Vagina (tissue), 2 donors: ENCODE measurements at regions not wholly inside any gene's neighbourhood (a gene's known extent, or its start where the extent isn't known, plus 50 kb on each side); places are given as distances from the start of the nearest gene placed in this dataset.

Experiments used
- DNase-seq, 2 donors: peaks; one replicate each; pipeline ENCODE4 v3.0.0-alpha.2; 2017; ENCODE audit errors: extremely low spot score in 2 of 2
- H3K27ac ChIP-seq: fragments of 200-600 bp; sonication (generic); one replicate; pipeline ENCODE4 v1.5.1; 2019
- H3K27me3 ChIP-seq: fragments of 200-600 bp; sonication (generic); one replicate; pipeline ENCODE4 v1.5.1; 2019
- H3K36me3 ChIP-seq, 2 donors: fragments of 200-600 bp; sonication (generic); one replicate each; pipeline ENCODE4 v1.5.1; 2017 to 2019
- H3K4me1 ChIP-seq: fragments of 200-600 bp; sonication (generic); one replicate; pipeline ENCODE4 v1.5.1; 2019
- H3K4me3 ChIP-seq, 2 donors: fragments of 200-600 bp; sonication (generic); 1 replicate in 1 of 2; 2 replicates in 1 of 2; pipeline ENCODE4 v1.5.1; 2016 to 2019
- H3K9me3 ChIP-seq: fragments of 200-600 bp; sonication (generic); one replicate; pipeline ENCODE4 v1.5.1; 2019
- POLR2A ChIP-seq, 2 donors: fragments of 450-650 bp; IDR thresholded peaks; one replicate each; pipeline ENCODE4 v1.6.1; 2017; ENCODE audit warnings: antibody characterized with exemption in 2 of 2, mild to moderate bottlenecking in 2 of 2, moderate library complexity in 2 of 2
- POLR2AphosphoS5 ChIP-seq, 2 donors: sonication (generic); formaldehyde crosslinking; IDR thresholded peaks; one replicate each; pipeline ENCODE4 v1.9.0; 2017; ENCODE audit warnings: antibody characterized with exemption in 2 of 2, mild to moderate bottlenecking in 2 of 2, low read depth in 1 of 2; ENCODE audit not compliant: insufficient read depth in 1 of 2
- intact Hi-C: fragments of 100-400 bp; cut with DNase I; formaldehyde crosslinking; loops from one replicate; pipeline ENCODE4 v1.15.1; 2023
- TF ChIP-seq, protein P1 (sequence below), 3 experiments: fragments of 450-650 bp in 2 of 3; fragments of 200-600 bp in 1 of 3; sonication (generic) in 1 of 3; IDR thresholded peaks; one replicate each; pipeline ENCODE4 v1.5.1; 2017 to 2019; ENCODE audit warnings: antibody characterized with exemption in 3 of 3, mild to moderate bottlenecking in 2 of 3, moderate library complexity in 2 of 3

DNA sequence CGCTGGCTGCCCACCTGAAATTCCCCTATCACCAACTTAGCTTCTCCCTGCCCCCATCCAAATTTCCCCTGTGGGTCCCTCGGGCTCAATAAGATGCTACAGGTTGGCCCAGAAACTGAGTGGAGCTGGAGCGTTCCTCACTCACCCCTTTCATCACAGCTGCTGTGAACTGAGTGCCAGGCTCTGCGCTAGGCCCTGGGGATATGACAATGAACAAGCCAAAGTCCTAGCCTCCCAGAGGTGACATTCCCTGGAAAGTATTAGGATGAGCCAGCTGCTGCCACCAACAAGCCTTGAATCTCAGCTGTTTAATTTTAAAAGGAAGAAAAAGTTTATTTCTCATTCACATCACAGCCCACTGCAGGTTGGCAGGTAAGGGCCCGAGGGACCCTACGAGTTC, 86.6 kb upstream of the EYA2 start:
- intact Hi-C loops: no loop called here
- Histone ChIP-seq H3K9me3 (no peaks in the 10 kb centered on the region), H3K4me3 (no peak overlapping the region), H3K27ac (no peak overlapping the region), H3K36me3 (no peaks in the 10 kb centered on the region), H3K4me1 (peaks cover 8% of the 10 kb centered on the region), H3K27me3 (no peaks in the 10 kb centered on the region)
- no peak for DNase-seq
- TF ChIP-seq POLR2A (IDR thresholded peaks at IDR 0.05): no peak
- no peak for TF ChIP-seq POLR2AphosphoS5 (IDR thresholded peaks at IDR 0.05; ENCODE audit: insufficient read depth in 1 of 2, low read depth in 1 of 2)
- TF ChIP-seq, protein P1, sequence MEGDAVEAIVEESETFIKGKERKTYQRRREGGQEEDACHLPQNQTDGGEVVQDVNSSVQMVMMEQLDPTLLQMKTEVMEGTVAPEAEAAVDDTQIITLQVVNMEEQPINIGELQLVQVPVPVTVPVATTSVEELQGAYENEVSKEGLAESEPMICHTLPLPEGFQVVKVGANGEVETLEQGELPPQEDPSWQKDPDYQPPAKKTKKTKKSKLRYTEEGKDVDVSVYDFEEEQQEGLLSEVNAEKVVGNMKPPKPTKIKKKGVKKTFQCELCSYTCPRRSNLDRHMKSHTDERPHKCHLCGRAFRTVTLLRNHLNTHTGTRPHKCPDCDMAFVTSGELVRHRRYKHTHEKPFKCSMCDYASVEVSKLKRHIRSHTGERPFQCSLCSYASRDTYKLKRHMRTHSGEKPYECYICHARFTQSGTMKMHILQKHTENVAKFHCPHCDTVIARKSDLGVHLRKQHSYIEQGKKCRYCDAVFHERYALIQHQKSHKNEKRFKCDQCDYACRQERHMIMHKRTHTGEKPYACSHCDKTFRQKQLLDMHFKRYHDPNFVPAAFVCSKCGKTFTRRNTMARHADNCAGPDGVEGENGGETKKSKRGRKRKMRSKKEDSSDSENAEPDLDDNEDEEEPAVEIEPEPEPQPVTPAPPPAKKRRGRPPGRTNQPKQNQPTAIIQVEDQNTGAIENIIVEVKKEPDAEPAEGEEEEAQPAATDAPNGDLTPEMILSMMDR (IDR thresholded peaks at IDR 0.05): no peak

DNA sequence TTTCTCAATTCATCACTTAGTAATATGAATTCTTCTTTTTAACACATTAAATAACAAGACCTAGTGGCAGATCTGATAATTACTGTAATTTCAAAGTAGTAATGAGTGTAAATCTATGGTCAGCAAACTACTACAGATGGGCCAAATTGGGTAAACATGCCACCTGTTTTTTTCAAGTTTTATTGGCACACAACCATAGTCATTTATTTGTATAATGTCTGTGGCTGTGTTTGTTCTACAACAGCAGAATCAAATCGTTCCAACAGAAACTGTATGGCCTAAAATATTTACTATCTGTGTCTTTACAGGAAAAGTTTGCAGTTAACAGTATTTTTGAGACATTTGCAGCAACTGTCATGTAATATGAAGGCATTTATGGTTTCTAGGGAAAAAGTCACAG, 86.1 kb upstream of the EYA2 start:
- intact Hi-C loops: no loop called here
- H3K4me1 ChIP-seq: peaks cover 8% of the 10 kb centered on the region
- H3K4me3 ChIP-seq: no peak overlapping the region
- no peak for DNase-seq
- no peak overlapping the region for H3K27ac ChIP-seq
- H3K27me3 ChIP-seq: no peaks in the 10 kb centered on the region
- TF ChIP-seq POLR2AphosphoS5 (IDR thresholded peaks at IDR 0.05; ENCODE audit: insufficient read depth in 1 of 2, low read depth in 1 of 2) (no peak), POLR2A (IDR thresholded peaks at IDR 0.05) (no peak)
- TF ChIP-seq, protein P1 (IDR thresholded peaks at IDR 0.05): no peak
- no peaks in the 10 kb centered on the region for H3K9me3 ChIP-seq
- no peaks in the 10 kb centered on the region for H3K36me3 ChIP-seq

DNA sequence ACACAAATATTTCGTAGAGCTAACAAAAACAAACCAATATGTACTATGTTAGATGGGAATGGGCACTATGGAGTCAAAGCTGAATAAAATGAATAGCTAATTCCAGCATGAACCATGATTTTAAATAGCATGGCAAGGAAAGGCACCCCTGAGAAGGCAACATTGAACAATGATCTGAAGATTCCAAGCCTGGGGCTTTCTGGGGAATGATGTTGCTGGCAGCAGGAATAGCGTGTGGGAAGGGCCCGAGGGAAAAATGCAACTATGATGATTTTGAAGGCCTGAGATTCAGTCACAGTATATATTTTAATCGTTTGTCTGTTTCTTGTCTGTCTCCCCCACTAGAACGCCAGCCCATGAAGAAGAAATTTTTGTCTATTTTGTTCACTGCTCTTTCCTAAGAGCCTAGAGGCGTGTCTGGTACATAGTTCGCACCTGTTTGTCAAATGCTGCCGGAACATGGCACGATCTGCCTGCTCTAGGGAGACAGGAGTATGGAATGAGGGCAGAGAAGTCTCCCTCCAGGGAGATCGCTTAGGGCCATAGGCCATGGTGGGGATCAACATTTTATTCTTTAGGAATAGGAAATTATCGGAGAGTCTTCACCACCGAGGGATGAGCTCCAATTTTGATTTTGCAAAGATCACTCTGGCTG, 84.8 kb upstream of the EYA2 start:
- no peak overlapping the region for H3K4me3 ChIP-seq
- peaks cover 8% of the 10 kb centered on the region for H3K4me1 ChIP-seq
- TF ChIP-seq POLR2AphosphoS5 (IDR thresholded peaks at IDR 0.05; ENCODE audit: insufficient read depth in 1 of 2, low read depth in 1 of 2): no peak
- TF ChIP-seq, protein P1 (IDR thresholded peaks at IDR 0.05): no peak
- TF ChIP-seq POLR2A (IDR thresholded peaks at IDR 0.05): no peak
- no peaks in the 10 kb centered on the region for H3K9me3 ChIP-seq
- H3K27ac ChIP-seq: no peak overlapping the region
- no peaks in the 10 kb centered on the region for H3K36me3 ChIP-seq
- no peaks in the 10 kb centered on the region for H3K27me3 ChIP-seq
- DNase-seq: peak in 1 of 2 donors; percentile 16
- intact Hi-C loops: no loop called here

DNA sequence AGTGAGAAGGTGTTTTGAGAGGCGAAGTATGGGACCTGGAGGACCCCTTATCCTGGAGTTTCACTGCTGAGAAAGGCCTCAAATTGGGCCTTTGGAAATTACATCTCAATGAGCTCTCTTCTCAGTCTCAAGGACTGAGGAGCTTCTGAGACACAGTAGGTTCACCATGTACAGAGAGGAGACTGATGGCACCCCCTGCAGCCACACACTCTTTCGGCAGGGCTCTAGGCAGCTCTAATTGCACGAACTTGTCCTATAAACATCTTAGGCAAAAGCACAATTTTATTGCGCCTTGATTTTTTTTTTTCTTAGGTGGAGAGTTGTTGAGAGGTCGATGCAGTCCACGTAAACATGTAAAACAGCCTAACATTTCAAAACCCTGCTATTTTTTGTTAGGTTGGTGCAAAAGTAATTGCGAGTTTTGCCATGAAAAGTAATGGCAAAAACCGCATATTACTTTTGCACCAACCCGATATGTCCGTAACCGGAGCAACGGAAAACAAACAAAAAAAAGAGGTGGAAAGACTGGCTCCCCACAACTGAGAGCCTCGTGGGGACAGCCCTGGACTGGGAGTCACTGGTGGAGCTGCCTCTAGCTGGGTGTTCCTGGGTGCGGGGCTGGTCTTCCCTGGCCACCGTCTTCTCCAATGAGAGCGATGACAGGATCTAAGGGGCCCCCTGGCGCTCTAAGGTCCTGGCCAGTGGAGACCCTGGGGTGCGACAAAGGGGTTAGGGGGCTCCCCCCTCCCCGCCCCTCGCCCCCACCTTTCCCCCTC, 84.0 kb upstream of the EYA2 start:
- intact Hi-C loops: no loop called here
- no peak for TF ChIP-seq POLR2AphosphoS5 (IDR thresholded peaks at IDR 0.05; ENCODE audit: insufficient read depth in 1 of 2, low read depth in 1 of 2)
- TF ChIP-seq, protein P1 (IDR thresholded peaks at IDR 0.05): no peak
- TF ChIP-seq POLR2A (IDR thresholded peaks at IDR 0.05): no peak
- H3K4me1 ChIP-seq: peaks cover 8% of the 10 kb centered on the region
- peak overlapping the region; percentile 6 to 27 for H3K4me3 ChIP-seq
- no peaks in the 10 kb centered on the region for H3K27me3 ChIP-seq
- no peaks in the 10 kb centered on the region for H3K36me3 ChIP-seq
- DNase-seq: peak in 1 of 2 donors; percentile 0
- H3K9me3 ChIP-seq: no peaks in the 10 kb centered on the region
- no peak overlapping the region for H3K27ac ChIP-seq
